Brain microvascular endothelial cell (primary cell): ENCODE measurements at regions not wholly inside any gene's neighbourhood (a gene's known extent, or its start where the extent isn't known, plus 50 kb on each side); places are given as distances from the start of the nearest gene placed in this dataset.

Experiments used
- DNase-seq: peaks from one replicate; pipeline ENCODE4 v3.0.0-alpha.2; 2020
- H3K27ac ChIP-seq: fragments of 250-450 bp; sonication (Bioruptor Pico); 2 replicates; pipeline ENCODE4 v1.5.1; 2020; ENCODE audit warnings: mild to moderate bottlenecking, moderate library complexity
- H3K27me3 ChIP-seq: fragments of 250-450 bp; sonication (Bioruptor Pico); replicated peaks from 2 replicates; pipeline ENCODE4 v1.5.1; 2020; ENCODE audit warnings: mild to moderate bottlenecking
- H3K36me3 ChIP-seq: fragments of 250-450 bp; sonication (Bioruptor Pico); replicated peaks from 2 replicates; pipeline ENCODE4 v1.5.1; 2020; ENCODE audit warnings: mild to moderate bottlenecking
- H3K4me3 ChIP-seq: 2 replicates; pipeline ENCODE4 v1.5.1; 2011; ENCODE audit warnings: low read depth, mild to moderate bottlenecking, control low read depth, low read length, moderate library complexity
- CTCF ChIP-seq: IDR thresholded peaks from 2 replicates; pipeline ENCODE4 v1.5.1; 2011; ENCODE audit warnings: low read depth, mild to moderate bottlenecking, moderate library complexity, low read length, control low read depth, inconsistent platforms; ENCODE audit errors: missing control alignments
- in situ Hi-C: cut with HindIII; loops from 2 replicates; pipeline ENCODE4 v1.10.0; 2017; ENCODE audit warnings: low sequenced_read_pairs, low pct_ligation_motif_present

- Histone ChIP-seq H3K36me3 (no peaks in the 10 kb centered on the region), H3K4me3 (no peak overlapping the region), H3K27ac (no peak overlapping the region), H3K27me3 (no peaks in the 10 kb centered on the region)
- TF ChIP-seq CTCF = no peak
- in situ Hi-C loops = no loop called here
- peak; percentile 0 for DNase-seq
Measured at GRCh38 chr9:106438928-106439327, 424.0 kb upstream of the ZNF462 start.

GRCh38 chr9:106441283-106441682, 421.7 kb upstream of the ZNF462 start:
- no peaks in the 10 kb centered on the region for H3K27me3 ChIP-seq
- in situ Hi-C loops = no loop called here
- no peak overlapping the region for H3K4me3 ChIP-seq
- H3K27ac ChIP-seq = no peak overlapping the region
- no peak for DNase-seq
- no peak for TF ChIP-seq CTCF
- no peaks in the 10 kb centered on the region for H3K36me3 ChIP-seq

GRCh38 chr9:106443520-106443919, 419.4 kb upstream of the ZNF462 start:
- Histone ChIP-seq H3K4me3 (no peak overlapping the region), H3K36me3 (no peaks in the 10 kb centered on the region), H3K27me3 (no peaks in the 10 kb centered on the region), H3K27ac (no peak overlapping the region)
- in situ Hi-C loops = no loop called here
- TF ChIP-seq CTCF = no peak
- DNase-seq = no peak

GRCh38 chr9:106445107-106445506, 417.9 kb upstream of the ZNF462 start:
- in situ Hi-C loops = no loop called here
- TF ChIP-seq CTCF = no peak
- H3K4me3 ChIP-seq = no peak overlapping the region

GRCh38 chr9:106449336-106449927, 413.5 kb upstream of the ZNF462 start:
- in situ Hi-C loops = no loop called here
- H3K27ac ChIP-seq = no peak overlapping the region

More at GRCh38 chr9:106445107-106445506, 417.9 kb upstream of the ZNF462 start:
- no peak for DNase-seq
- H3K36me3 ChIP-seq = no peaks in the 10 kb centered on the region
- H3K27me3 ChIP-seq = no peaks in the 10 kb centered on the region
- no peak overlapping the region for H3K27ac ChIP-seq

More at GRCh38 chr9:106449336-106449927, 413.5 kb upstream of the ZNF462 start:
- DNase-seq = no peak
- no peaks in the 10 kb centered on the region for H3K27me3 ChIP-seq
- H3K36me3 ChIP-seq = no peaks in the 10 kb centered on the region
- no peak overlapping the region for H3K4me3 ChIP-seq
- no peak for TF ChIP-seq CTCF
